ENCODE measurements at regions not wholly inside any gene's neighbourhood (a gene's known extent, or its start where the extent isn't known, plus 50 kb on each side); places are given as distances from the start of the nearest gene placed in this dataset.

- TF ChIP-seq EZH2 (IDR thresholded peaks at IDR 0.05; ENCODE audit: insufficient read depth, low read length), result no peak
- TF ChIP-seq, protein P1, sequence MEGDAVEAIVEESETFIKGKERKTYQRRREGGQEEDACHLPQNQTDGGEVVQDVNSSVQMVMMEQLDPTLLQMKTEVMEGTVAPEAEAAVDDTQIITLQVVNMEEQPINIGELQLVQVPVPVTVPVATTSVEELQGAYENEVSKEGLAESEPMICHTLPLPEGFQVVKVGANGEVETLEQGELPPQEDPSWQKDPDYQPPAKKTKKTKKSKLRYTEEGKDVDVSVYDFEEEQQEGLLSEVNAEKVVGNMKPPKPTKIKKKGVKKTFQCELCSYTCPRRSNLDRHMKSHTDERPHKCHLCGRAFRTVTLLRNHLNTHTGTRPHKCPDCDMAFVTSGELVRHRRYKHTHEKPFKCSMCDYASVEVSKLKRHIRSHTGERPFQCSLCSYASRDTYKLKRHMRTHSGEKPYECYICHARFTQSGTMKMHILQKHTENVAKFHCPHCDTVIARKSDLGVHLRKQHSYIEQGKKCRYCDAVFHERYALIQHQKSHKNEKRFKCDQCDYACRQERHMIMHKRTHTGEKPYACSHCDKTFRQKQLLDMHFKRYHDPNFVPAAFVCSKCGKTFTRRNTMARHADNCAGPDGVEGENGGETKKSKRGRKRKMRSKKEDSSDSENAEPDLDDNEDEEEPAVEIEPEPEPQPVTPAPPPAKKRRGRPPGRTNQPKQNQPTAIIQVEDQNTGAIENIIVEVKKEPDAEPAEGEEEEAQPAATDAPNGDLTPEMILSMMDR (IDR thresholded peaks at IDR 0.05; ENCODE audit: insufficient read depth, low read depth, low read length), result no peak
Observed at GRCh38 chr14:106528717-106529116, 1002.3 kb downstream of the TMEM121 start.
